Smooth muscle cell (in vitro differentiated cells): ENCODE measurements at regions not wholly inside any gene's neighbourhood (a gene's known extent, or its start where the extent isn't known, plus 50 kb on each side); places are given as distances from the start of the nearest gene placed in this dataset.

Experiments
- DNase-seq: peaks from one replicate; lab custom pipeline; 2025; ENCODE audit not compliant: unreplicated experiment; lab: John Stamatoyannopoulos, UW
- H2AFZ ChIP-seq: fragments of 200-600 bp; sonication (generic); 2 replicates; pipeline ENCODE4 v1.6.0; 2016; ENCODE audit warnings: antibody characterized with exemption, low read depth, mild to moderate bottlenecking
- H3F3A ChIP-seq: fragments of 200-600 bp; sonication (generic); 2 replicates; pipeline ENCODE4 v1.6.0; 2017; ENCODE audit warnings: antibody characterized with exemption, low read depth
- H3K27ac ChIP-seq: fragments of 200-600 bp; sonication (generic); 2 replicates; pipeline ENCODE4 v1.5.1; 2016; ENCODE audit warnings: low read depth, mild to moderate bottlenecking
- H3K27me3 ChIP-seq: fragments of 200-600 bp; sonication (generic); 2 replicates; pipeline ENCODE4 v1.6.1; 2016; ENCODE audit warnings: low read depth, mild to moderate bottlenecking
- H3K36me3 ChIP-seq: fragments of 200-600 bp; sonication (generic); 2 replicates; pipeline ENCODE4 v1.5.1; 2016; ENCODE audit warnings: low read depth
- H3K4me1 ChIP-seq: fragments of 200-600 bp; sonication (generic); 2 replicates; pipeline ENCODE4 v1.5.1; 2016; ENCODE audit warnings: low read depth
- H3K4me2 ChIP-seq: fragments of 200-600 bp; sonication (generic); 2 replicates; pipeline ENCODE4 v1.6.0; 2016; ENCODE audit warnings: mild to moderate bottlenecking
- H3K4me3 ChIP-seq: fragments of 200-600 bp; sonication (generic); 2 replicates; pipeline ENCODE4 v1.5.1; 2016; ENCODE audit warnings: mild to moderate bottlenecking
- H3K79me2 ChIP-seq: fragments of 200-600 bp; sonication (generic); 2 replicates; pipeline ENCODE4 v1.6.0; 2016; ENCODE audit warnings: low read depth, mild to moderate bottlenecking
- H3K9ac ChIP-seq: fragments of 200-600 bp; sonication (generic); 2 replicates; pipeline ENCODE4 v1.6.0; 2016; ENCODE audit warnings: low read depth
- H3K9me3 ChIP-seq: fragments of 200-600 bp; sonication (generic); replicated peaks from 2 replicates; pipeline ENCODE4 v1.5.1; 2016; ENCODE audit warnings: low read depth
- H4K20me1 ChIP-seq: fragments of 200-600 bp; sonication (generic); 2 replicates; pipeline ENCODE4 v1.6.0; 2016; ENCODE audit warnings: low read depth
- WGBS: methylation state at CpG from one replicate; pipeline ENCODE4 v1.1.7; 2016; ENCODE audit warnings: low lambda C conversion rate; 5-methylcytosine and 5-hydroxymethylcytosine counted together
- TF ChIP-seq, protein P1 (sequence below): fragments of 200-600 bp; sonication (generic); IDR thresholded peaks from 2 replicates; pipeline ENCODE4 v1.5.1; 2017; ENCODE audit warnings: borderline replicate concordance, mild to moderate bottlenecking, antibody characterized with exemption; ENCODE audit not compliant: insufficient read depth, poor library complexity, severe bottlenecking

DNA sequence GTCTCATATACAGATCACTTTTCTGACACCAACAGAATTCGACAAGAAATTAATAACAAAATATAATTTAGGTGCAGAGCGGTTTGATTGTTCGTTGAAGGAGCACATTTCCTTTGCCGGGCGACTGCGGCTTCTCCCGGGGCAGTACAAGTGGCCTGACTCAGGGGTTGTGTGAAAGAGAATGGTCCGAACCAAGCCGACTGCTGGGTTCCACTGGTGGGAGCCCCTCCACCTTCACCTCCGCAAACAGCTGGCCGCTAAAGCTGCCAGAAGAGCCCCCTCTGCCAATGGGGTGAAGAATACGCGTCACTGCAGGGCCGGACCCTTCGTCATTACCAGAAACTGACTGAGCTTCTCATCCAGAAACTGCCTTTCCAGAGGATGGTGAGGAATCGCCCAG is 156.0 kb upstream of the IFNE start:
- Histone ChIP-seq H3K9me3 (no peaks in the 10 kb centered on the region), H3K9ac (no peak overlapping the region), H3K4me1 (no peaks in the 10 kb centered on the region), H2AFZ (no peak overlapping the region), H3K79me2 (no peaks in the 10 kb centered on the region), H3K36me3 (no peaks in the 10 kb centered on the region), H3K27ac (no peak overlapping the region), H3K4me3 (no peak overlapping the region), H3K27me3 (no peaks in the 10 kb centered on the region), H4K20me1 (no peaks in the 10 kb centered on the region), H3K4me2 (no peak overlapping the region), H3F3A (no peaks in the 10 kb centered on the region)
- TF ChIP-seq, protein P1, sequence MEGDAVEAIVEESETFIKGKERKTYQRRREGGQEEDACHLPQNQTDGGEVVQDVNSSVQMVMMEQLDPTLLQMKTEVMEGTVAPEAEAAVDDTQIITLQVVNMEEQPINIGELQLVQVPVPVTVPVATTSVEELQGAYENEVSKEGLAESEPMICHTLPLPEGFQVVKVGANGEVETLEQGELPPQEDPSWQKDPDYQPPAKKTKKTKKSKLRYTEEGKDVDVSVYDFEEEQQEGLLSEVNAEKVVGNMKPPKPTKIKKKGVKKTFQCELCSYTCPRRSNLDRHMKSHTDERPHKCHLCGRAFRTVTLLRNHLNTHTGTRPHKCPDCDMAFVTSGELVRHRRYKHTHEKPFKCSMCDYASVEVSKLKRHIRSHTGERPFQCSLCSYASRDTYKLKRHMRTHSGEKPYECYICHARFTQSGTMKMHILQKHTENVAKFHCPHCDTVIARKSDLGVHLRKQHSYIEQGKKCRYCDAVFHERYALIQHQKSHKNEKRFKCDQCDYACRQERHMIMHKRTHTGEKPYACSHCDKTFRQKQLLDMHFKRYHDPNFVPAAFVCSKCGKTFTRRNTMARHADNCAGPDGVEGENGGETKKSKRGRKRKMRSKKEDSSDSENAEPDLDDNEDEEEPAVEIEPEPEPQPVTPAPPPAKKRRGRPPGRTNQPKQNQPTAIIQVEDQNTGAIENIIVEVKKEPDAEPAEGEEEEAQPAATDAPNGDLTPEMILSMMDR, result no peak
- DNase-seq, result no peak
- 94% methylated on average over 16 of the region's 16 CpGs for WGBS

DNA sequence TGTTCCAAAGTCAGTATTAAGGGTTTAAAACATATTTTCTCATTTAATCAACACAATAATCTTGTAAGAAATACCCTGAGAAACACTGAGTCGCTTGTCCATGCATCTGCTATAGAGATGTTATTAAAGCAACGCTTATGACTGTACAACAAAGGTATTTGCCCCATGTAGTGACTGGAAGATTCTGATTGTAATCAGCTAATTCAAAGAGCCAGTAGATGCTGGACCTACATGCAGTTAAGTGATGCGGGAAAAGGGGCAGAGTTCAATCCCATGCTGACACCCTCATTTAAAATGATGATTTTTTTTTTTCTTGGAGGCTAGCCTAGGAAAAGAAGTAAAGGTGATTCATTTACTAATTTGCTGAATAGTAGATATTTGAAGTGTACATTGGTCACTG is 149.3 kb upstream of the MTAP start:
- H3K4me3 ChIP-seq, result no peak overlapping the region
- no peak overlapping the region for H3K4me2 ChIP-seq
- TF ChIP-seq, protein P1, result no peak
- H2AFZ ChIP-seq, result no peak overlapping the region
- H3K36me3 ChIP-seq, result no peaks in the 10 kb centered on the region
- no peaks in the 10 kb centered on the region for H3K4me1 ChIP-seq
- H3K27ac ChIP-seq, result no peak overlapping the region
- no peaks in the 10 kb centered on the region for H3K27me3 ChIP-seq
- WGBS, result 76% methylated on average over 3 of the region's 3 CpGs
- no peaks in the 10 kb centered on the region for H3K9me3 ChIP-seq
- no peaks in the 10 kb centered on the region for H3K79me2 ChIP-seq
- H4K20me1 ChIP-seq, result no peaks in the 10 kb centered on the region
- no peak for DNase-seq
- no peak overlapping the region for H3K9ac ChIP-seq
- H3F3A ChIP-seq, result peaks cover 5% of the 10 kb centered on the region

DNA sequence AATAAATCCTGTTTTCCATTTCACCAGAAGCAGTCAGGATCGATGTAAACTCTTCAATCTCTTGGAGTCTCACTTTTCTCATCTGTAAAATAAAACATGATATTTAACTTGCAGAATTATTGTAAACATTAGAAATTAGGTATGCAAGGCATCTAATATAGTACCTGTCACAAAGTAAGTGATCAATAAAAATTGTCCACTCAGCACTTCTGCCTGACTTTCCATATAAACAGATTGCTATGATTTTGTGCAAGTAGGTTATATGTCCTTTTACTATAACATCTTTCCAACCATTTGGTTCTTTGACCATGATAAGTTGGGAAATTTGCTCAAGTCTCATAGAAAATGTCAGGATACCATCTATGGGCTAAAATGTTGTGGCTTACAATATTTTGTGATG is 148.8 kb upstream of the MTAP start:
- DNase-seq, result no peak
- H3K79me2 ChIP-seq, result no peaks in the 10 kb centered on the region
- H3K27me3 ChIP-seq, result no peaks in the 10 kb centered on the region
- H3K4me1 ChIP-seq, result no peaks in the 10 kb centered on the region
- no peak overlapping the region for H3K27ac ChIP-seq
- H3F3A ChIP-seq, result peaks cover 5% of the 10 kb centered on the region
- no peaks in the 10 kb centered on the region for H3K36me3 ChIP-seq
- H3K4me3 ChIP-seq, result no peak overlapping the region
- H3K9ac ChIP-seq, result no peak overlapping the region
- WGBS, result 100% methylated on average over 1 of the region's 1 CpG
- no peaks in the 10 kb centered on the region for H3K9me3 ChIP-seq
- H4K20me1 ChIP-seq, result no peaks in the 10 kb centered on the region
- TF ChIP-seq, protein P1, result no peak
- no peak overlapping the region for H3K4me2 ChIP-seq
- no peak overlapping the region for H2AFZ ChIP-seq

DNA sequence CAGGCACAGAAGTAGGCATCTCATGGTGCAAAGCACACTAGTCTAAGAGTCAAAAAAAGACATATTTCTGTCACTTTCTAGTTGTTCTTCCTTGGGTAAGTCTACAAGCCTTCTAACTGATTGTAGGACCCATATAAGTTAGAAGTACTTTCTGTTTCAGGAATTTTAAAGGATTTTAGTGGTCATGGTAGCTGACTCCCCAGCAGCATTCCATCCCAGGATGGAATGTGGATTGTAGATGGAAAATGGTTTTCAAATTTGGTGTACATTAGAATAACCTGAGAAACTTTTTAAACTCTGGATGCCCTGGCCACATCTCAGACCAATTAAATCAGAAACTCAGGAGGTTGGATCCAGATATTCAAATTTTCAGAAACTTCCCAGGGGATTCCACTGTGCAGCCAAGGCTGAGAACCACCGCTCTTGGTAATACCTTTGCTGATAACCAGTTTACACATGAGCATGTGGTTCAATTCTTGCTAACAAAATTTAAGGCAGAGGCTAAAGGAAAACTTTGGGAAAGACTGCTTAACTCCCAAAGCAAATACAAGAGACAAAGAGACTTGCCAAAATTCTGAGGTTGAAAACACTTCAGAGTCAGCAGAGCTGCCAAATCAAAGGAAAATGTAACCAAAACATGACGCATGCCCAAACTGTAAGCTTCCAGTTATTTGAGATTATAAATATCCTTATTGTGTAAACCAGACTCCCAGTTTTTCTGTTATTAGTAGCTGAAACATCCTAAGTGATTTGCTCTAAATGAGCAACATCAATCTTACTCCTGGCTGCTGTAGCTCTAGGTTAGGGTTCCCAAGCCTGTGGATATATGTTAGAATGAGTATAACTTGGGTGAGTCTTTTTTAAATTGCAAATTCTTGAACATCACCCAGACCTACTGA is 145.4 kb upstream of the MTAP start:
- H3K36me3 ChIP-seq, result no peaks in the 10 kb centered on the region
- H3K9me3 ChIP-seq, result no peaks in the 10 kb centered on the region
- peak overlapping the region; percentile 3 for H3K4me2 ChIP-seq
- H3K79me2 ChIP-seq, result no peaks in the 10 kb centered on the region
- DNase-seq, result no peak
- no peak overlapping the region for H3K9ac ChIP-seq
- peak overlapping the region; percentile 57 for H2AFZ ChIP-seq
- TF ChIP-seq, protein P1, result no peak
- H3K27me3 ChIP-seq, result no peaks in the 10 kb centered on the region
- H3K27ac ChIP-seq, result peak overlapping the region; percentile 8
- 68% methylated on average over 2 of the region's 2 CpGs for WGBS
- H3K4me1 ChIP-seq, result no peaks in the 10 kb centered on the region
- H3K4me3 ChIP-seq, result no peak overlapping the region
- no peaks in the 10 kb centered on the region for H4K20me1 ChIP-seq
- peaks cover 5% of the 10 kb centered on the region for H3F3A ChIP-seq
